ENCODE measurements at regions not wholly inside any gene's neighbourhood (a gene's known extent, or its start where the extent isn't known, plus 50 kb on each side); places are given as distances from the start of the nearest gene placed in this dataset.

- ATAC-seq (no peak), DNase-seq (no peak)
- Histone ChIP-seq H3K4me1 (no peaks in the 10 kb centered on the region), H3K36me3 (no peaks in the 10 kb centered on the region), H3K27me3 (no peaks in the 10 kb centered on the region), H3K27ac (no peak overlapping the region), H3K4me3 (no peak overlapping the region), H3K9me3 (peaks cover 7% of the 10 kb centered on the region)
- TF ChIP-seq CTCF (IDR thresholded peaks at IDR 0.05), result no peak
- intact Hi-C loops (cut with DNase I), result no loop called here
These were observed 168.9 kb upstream of the RAB6C start for GRCh38 chr2:129810521-129810920.

GRCh38 chr2:129812071-129812470, 167.4 kb upstream of the RAB6C start:
- intact Hi-C loops (cut with DNase I), result no loop called here
- H3K36me3 ChIP-seq, result no peaks in the 10 kb centered on the region
- no peaks in the 10 kb centered on the region for H3K27me3 ChIP-seq
- peaks cover 9% of the 10 kb centered on the region for H3K9me3 ChIP-seq
- DNase-seq (no peak), ATAC-seq (peak; percentile 91)
- no peak for TF ChIP-seq CTCF (IDR thresholded peaks at IDR 0.05)
- no peak overlapping the region for H3K4me3 ChIP-seq
- no peak overlapping the region for H3K27ac ChIP-seq
- no peaks in the 10 kb centered on the region for H3K4me1 ChIP-seq

GRCh38 chr2:129812654-129813053, 166.8 kb upstream of the RAB6C start:
- Histone ChIP-seq H3K9me3 (peaks cover 9% of the 10 kb centered on the region), H3K4me3 (no peak overlapping the region), H3K27ac (no peak overlapping the region), H3K27me3 (no peaks in the 10 kb centered on the region), H3K4me1 (no peaks in the 10 kb centered on the region), H3K36me3 (no peaks in the 10 kb centered on the region)
- ATAC-seq (no peak), DNase-seq (no peak)
- intact Hi-C loops (cut with DNase I), result no loop called here
- no peak for TF ChIP-seq CTCF (IDR thresholded peaks at IDR 0.05)

GRCh38 chr2:129813404-129813803, 166.1 kb upstream of the RAB6C start:
- ATAC-seq, result peak; percentile 37
- intact Hi-C loops (cut with DNase I), result no loop called here

GRCh38 chr2:129816813-129817574, 162.5 kb upstream of the RAB6C start:
- TF ChIP-seq CTCF (IDR thresholded peaks at IDR 0.05), result no peak
- Histone ChIP-seq H3K4me1 (no peaks in the 10 kb centered on the region), H3K9me3 (peaks cover 9% of the 10 kb centered on the region), H3K36me3 (no peaks in the 10 kb centered on the region), H3K27ac (no peak overlapping the region), H3K27me3 (no peaks in the 10 kb centered on the region), H3K4me3 (no peak overlapping the region)
- ATAC-seq, result no peak
- DNase-seq, result no peak
- intact Hi-C loops (cut with DNase I), result no loop called here

More at GRCh38 chr2:129813404-129813803, 166.1 kb upstream of the RAB6C start:
- H3K4me3 ChIP-seq, result no peak overlapping the region
- TF ChIP-seq CTCF (IDR thresholded peaks at IDR 0.05), result no peak
- H3K27me3 ChIP-seq, result no peaks in the 10 kb centered on the region
- H3K36me3 ChIP-seq, result no peaks in the 10 kb centered on the region
- H3K9me3 ChIP-seq, result peaks cover 9% of the 10 kb centered on the region
- no peak overlapping the region for H3K27ac ChIP-seq
- no peaks in the 10 kb centered on the region for H3K4me1 ChIP-seq
- no peak for DNase-seq
